HG02678 (cell line): ENCODE measurements at regions not wholly inside any gene's neighbourhood (a gene's known extent, or its start where the extent isn't known, plus 50 kb on each side); places are given as distances from the start of the nearest gene placed in this dataset.
"Not testable (repeated sequence)": the region's sequence is repeated elsewhere in the genome, so short reads cannot be mapped to it uniquely, and the experiment has no call there.

ENCODE experiments used
- ATAC-seq: cut with Tn5 transposase; IDR thresholded peaks from one replicate; pipeline ENCODE4 v1.9.1; 2021; ENCODE audit warnings: mild to moderate bottlenecking, moderate library complexity; ENCODE audit not compliant: unreplicated experiment

GRCh38 chr11:91382946-91383345 lies 841.7 kb upstream of the FAT3 start:
- ATAC-seq: no peak

- ATAC-seq: no peak
These were observed 849.8 kb upstream of the FAT3 start for GRCh38 chr11:91374794-91375193.

GRCh38 chr11:91373497-91373896 lies 851.1 kb upstream of the FAT3 start:
- ATAC-seq: no peak

GRCh38 chr11:91366816-91367215 lies 857.8 kb upstream of the FAT3 start:
- no peak for ATAC-seq

- ATAC-seq: no peak
These were observed 858.5 kb upstream of the FAT3 start for GRCh38 chr11:91365986-91366585.

GRCh38 chr11:91350931-91351330 lies 873.7 kb upstream of the FAT3 start:
- no peak for ATAC-seq

GRCh38 chr11:91326751-91327150 lies 897.9 kb upstream of the FAT3 start:
- no peak for ATAC-seq

- no peak for ATAC-seq
These were observed 898.3 kb upstream of the FAT3 start for GRCh38 chr11:91326280-91326679.

GRCh38 chr11:91314521-91314920 lies 910.1 kb upstream of the FAT3 start:
- ATAC-seq: no peak

GRCh38 chr11:91312541-91312940 lies 912.1 kb upstream of the FAT3 start:
- ATAC-seq: no peak

GRCh38 chr11:91310085-91310484 lies 914.5 kb upstream of the FAT3 start:
- ATAC-seq: no peak

- no peak for ATAC-seq
These were observed 916.5 kb upstream of the FAT3 start for GRCh38 chr11:91308069-91308468.

- ATAC-seq: no peak
These were observed 919.2 kb upstream of the FAT3 start for GRCh38 chr11:91305402-91305801.

GRCh38 chr11:91303749-91304148 lies 920.9 kb upstream of the FAT3 start:
- no peak for ATAC-seq

GRCh38 chr11:91299980-91300379 lies 924.6 kb upstream of the FAT3 start:
- ATAC-seq: peak; percentile 61

GRCh38 chr11:91296629-91297028 lies 928.0 kb upstream of the FAT3 start:
- ATAC-seq: no peak

GRCh38 chr11:91295591-91295990 lies 929.0 kb upstream of the FAT3 start:
- peak; percentile 67 for ATAC-seq

- no peak for ATAC-seq
These were observed 931.5 kb upstream of the FAT3 start for GRCh38 chr11:91293119-91293518.

- no peak for ATAC-seq
These were observed 952.5 kb upstream of the FAT3 start for GRCh38 chr11:91272089-91272488.

GRCh38 chr11:91268512-91269295 lies 955.9 kb upstream of the FAT3 start:
- ATAC-seq: not testable (repeated sequence)

- ATAC-seq: no peak
These were observed 958.7 kb upstream of the FAT3 start for GRCh38 chr11:91265946-91266345.

- no peak for ATAC-seq
These were observed 960.1 kb upstream of the FAT3 start for GRCh38 chr11:91264481-91264880.
